ENCODE measurements at regions not wholly inside any gene's neighbourhood (a gene's known extent, or its start where the extent isn't known, plus 50 kb on each side); places are given as distances from the start of the nearest gene placed in this dataset.

GRCh38 chr10:106395041-106395749 is 769.3 kb downstream of the SORCS1 start:
- Histone ChIP-seq H2BK120ac (replicated peaks; ENCODE audit: low read depth, low read length) (no peak overlapping the region), H3K9me3 (ENCODE audit: insufficient read depth in 2 of 2, low read depth in 1 of 2, low read length in 1 of 2) (no peaks in the 10 kb centered on the region), H3K23ac (ENCODE audit: insufficient read length) (no peak overlapping the region), H3K4me1 (replicated peaks in 1 of 4; ENCODE audit: control insufficient read depth in 3 of 4, insufficient read depth in 4 of 4, low read length in 3 of 4) (peaks cover 0 to 3% (median 0%) of the 10 kb centered on the region in 4 experiments; a peak in 1 of 7 replicates), H2BK15ac (ENCODE audit: low read length) (no peak overlapping the region), H4K91ac (replicated peaks; ENCODE audit: insufficient read length, low read length) (no peak overlapping the region), H2AFZ (ENCODE audit: low read length) (no peak overlapping the region), H3K27me3 (replicated peaks in 1 of 4; ENCODE audit: control insufficient read depth in 3 of 4, extremely low read depth in 1 of 4, insufficient read depth in 3 of 4, low read length in 3 of 4) (peaks cover 0 to 1% (median 0%) of the 10 kb centered on the region in 4 experiments; a peak in 1 of 7 replicates), H4K20me1 (replicated peaks in 1 of 2; ENCODE audit: control insufficient read depth in 1 of 2, insufficient read depth in 2 of 2, low read length in 2 of 2) (no peaks in the 10 kb centered on the region), H4K5ac (ENCODE audit: insufficient read length, low read depth, low read length) (no peak overlapping the region), H2BK5ac (ENCODE audit: low read depth, low read length) (no peak overlapping the region), H3K14ac (ENCODE audit: insufficient read length) (no peak overlapping the region), H2AK5ac (ENCODE audit: low read depth, low read length) (no peak overlapping the region), H3K4ac (replicated peaks; ENCODE audit: insufficient read length, low read depth, low read length) (no peak overlapping the region), H3K4me2 (ENCODE audit: insufficient read depth in 1 of 2, low read depth in 2 of 2, low read length in 2 of 2) (no peak overlapping the region), H4K8ac (ENCODE audit: extremely low read depth, insufficient read depth, low read length) (no peak overlapping the region), H3K36me3 (ENCODE audit: control insufficient read depth in 2 of 4, insufficient read depth in 4 of 4, low read length in 3 of 4) (no peaks in the 10 kb centered on the region), H2BK20ac (ENCODE audit: low read length) (no peak overlapping the region), H3K27ac (ENCODE audit: low read depth, low read length) (no peak overlapping the region), H3K79me2 (ENCODE audit: control insufficient read depth in 1 of 2, insufficient read depth in 2 of 2, low read length in 2 of 2) (no peaks in the 10 kb centered on the region), H3K23me2 (ENCODE audit: low read depth, low read length) (no peaks in the 10 kb centered on the region), H3K79me1 (ENCODE audit: low read depth, low read length) (no peaks in the 10 kb centered on the region), H3K18ac (ENCODE audit: extremely low read depth, low read length) (no peak overlapping the region), H2BK12ac (ENCODE audit: low read depth, low read length) (no peak overlapping the region), H3K56ac (replicated peaks; ENCODE audit: insufficient read length, low read depth, low read length) (no peak overlapping the region), H3K9ac (replicated peaks in 1 of 4; ENCODE audit: extremely low read depth in 1 of 4, low read depth in 3 of 4, low read length in 3 of 4) (no peak overlapping the region), H3K4me3 (ENCODE audit: extremely low read depth in 1 of 4, insufficient read depth in 2 of 4, low read depth in 3 of 4, low read length in 4 of 4) (no peak overlapping the region)
- POLR2A ChIA-PET (ENCODE audit: partially characterized antibody), result no interaction called here
- CTCF ChIA-PET (ENCODE audit: partially characterized antibody), result interaction anchor here (1.7 kb wide), 1 partner anchor 9 kb away, joined by 4 read pairs; no protein-coding TSS in a partner anchor
- DNase-seq (ENCODE audit: low read depth in 1 of 2, low spot score in 2 of 2) (no peak), FAIRE-seq (no peak)
- 67% methylated on average over 3 of the region's 3 CpGs; no CpG with 5 or more reads in 1 of the 2 experiments for whole genome bisulfite sequencing, 2 experiments (ENCODE audit: extremely low coverage in 1 of 2, insufficient coverage in 1 of 2, insufficient read length in 1 of 2, insufficient replicate concordance in 2 of 2, low coverage in 1 of 2, low lambda C conversion rate in 2 of 2, missing lambda C conversion rate in 1 of 2)
- no peak for TF ChIP-seq RXRA (IDR thresholded peaks at IDR 0.05; ENCODE audit: insufficient read depth, low read depth, low read length)
- TF ChIP-seq SAP30 (IDR thresholded peaks at IDR 0.05; ENCODE audit: insufficient read depth, insufficient replicate concordance, low read length), result no peak
- no peak for TF ChIP-seq EP300 (IDR thresholded peaks at IDR 0.05; ENCODE audit: borderline replicate concordance in 1 of 2, low read depth in 2 of 2, low read length in 2 of 2)
- TF ChIP-seq GTF2F1 (IDR thresholded peaks at IDR 0.05; ENCODE audit: borderline replicate concordance, low read depth, low read length), result no peak
- no peak for TF ChIP-seq CEBPB (IDR thresholded peaks at IDR 0.05; ENCODE audit: low read depth, low read length)
- TF ChIP-seq PHF8 (conservative IDR thresholded peaks at IDR 0.05; ENCODE audit: low read depth, low read length), result no peak
- TF ChIP-seq CHD1 (IDR thresholded peaks at IDR 0.05; ENCODE audit: low read depth, low read length), result no peak
- no peak for TF ChIP-seq TEAD4 (IDR thresholded peaks at IDR 0.05; ENCODE audit: low read depth, low read length)
- no peak for TF ChIP-seq TCF12 (IDR thresholded peaks at IDR 0.05; ENCODE audit: low read depth, low read length)
- TF ChIP-seq E2F6 (IDR thresholded peaks at IDR 0.05), result no peak
- TF ChIP-seq BACH1 (IDR thresholded peaks at IDR 0.05; ENCODE audit: low read length), result no peak
